HepG2 (cell line): ENCODE measurements at regions not wholly inside any gene's neighbourhood (a gene's known extent, or its start where the extent isn't known, plus 50 kb on each side); places are given as distances from the start of the nearest gene placed in this dataset.

ENCODE experiments used
- ATAC-seq: fragments of 200-7000 bp; cut with Tn5 transposase; 3 replicates; pipeline ENCODE4 v1.9.1; 2020; ENCODE audit warnings: mild to moderate bottlenecking, moderate library complexity
- BruUV-seq: library from RNA; stranded (reverse); fragments of 400-500 nt; replicated peaks from 2 replicates; lab custom pipeline; 2021; lab: Mats Ljungman, UMichigan
- CTCF ChIA-PET: fragments of 300-600 bp; formaldehyde crosslinking; extraction: SDS; loops from one replicate; lab custom pipeline; 2021; ENCODE audit warnings: low total read pairs, inconsistent platforms, low intra/inter-chr PET ratio; lab: Yijun Ruan, JAX
- POLR2A ChIA-PET: fragments of 350-600 bp; sonication (Branson Sonifier 250); formaldehyde crosslinking; loops from one replicate; lab custom pipeline; 2020; ENCODE audit warnings: antibody characterized with exemption, inconsistent platforms; lab: Yijun Ruan, JAX
- DNase-seq: peaks from one replicate; pipeline ENCODE4 v3.0.0-alpha.2; 2015; ENCODE audit warnings: low spot score
- FAIRE-seq: peaks from 3 replicates; lab custom pipeline; 2011; peaks lifted over from hg19 to GRCh38; lab: Jason Lieb, UNC
- H2AFZ ChIP-seq: one replicate; pipeline ENCODE4 v1.6.1; 2011; ENCODE audit warnings: low read length, inconsistent platforms
- H3K27ac ChIP-seq: fragments of 300-600 bp; 3 replicates; pipeline ENCODE4 v1.8.0; 2011; ENCODE audit warnings: mixed run types, mild to moderate bottlenecking, mixed read lengths, low read length, inconsistent platforms; ENCODE audit not compliant: insufficient read depth; ENCODE audit errors: extremely low read length
- H3K27me3 ChIP-seq, 2 experiments: fragments of 200-600 bp in 1 of 2; 2 replicates in 1 of 2; 3 replicates in 1 of 2; pipeline versions ENCODE4 v1.6.0 to v1.8.0; 2011; ENCODE audit warnings: low read length in 2 of 2, mild to moderate bottlenecking in 2 of 2, moderate library complexity in 2 of 2, inconsistent platforms in 1 of 2; ENCODE audit not compliant: insufficient read depth in 2 of 2, control insufficient read depth in 1 of 2
- H3K36me3 ChIP-seq, 2 experiments: fragments of 200-600 bp in 1 of 2; replicated peaks in 1 of 2; 2 replicates in 1 of 2; 3 replicates in 1 of 2; pipeline versions ENCODE4 v1.5.1 to v1.8.0; 2011; ENCODE audit warnings: low read length in 2 of 2, inconsistent platforms in 1 of 2; ENCODE audit not compliant: insufficient read depth in 2 of 2, control insufficient read depth in 1 of 2
- H3K4me1 ChIP-seq: 2 replicates; pipeline ENCODE4 v1.5.1; 2012; ENCODE audit warnings: low read length, inconsistent platforms; ENCODE audit not compliant: insufficient read depth
- H3K4me2 ChIP-seq: 2 replicates; pipeline ENCODE4 v1.6.0; 2011; ENCODE audit warnings: low read depth, low read length, inconsistent platforms
- H3K4me3 ChIP-seq, 3 experiments: fragments of 200-600 bp in 1 of 3; sonication (generic), shearing (Covaris generic) in 1 of 3; replicated peaks in 1 of 3; 2 replicates each; pipeline ENCODE4 v1.5.1; 2011 to 2016; ENCODE audit warnings: low read length in 3 of 3, inconsistent platforms in 2 of 3, low read depth in 2 of 3, mild to moderate bottlenecking in 2 of 3, control low read depth in 1 of 3, mixed read lengths in 1 of 3; ENCODE audit not compliant: insufficient read depth in 1 of 3
- H3K79me2 ChIP-seq: one replicate; pipeline ENCODE4 v1.6.1; 2011; ENCODE audit warnings: low read length, inconsistent platforms; ENCODE audit not compliant: insufficient read depth
- H3K9ac ChIP-seq: 2 replicates; pipeline ENCODE4 v1.6.0; 2011; ENCODE audit warnings: mild to moderate bottlenecking, low read depth, low read length, inconsistent platforms; ENCODE audit not compliant: insufficient read depth
- H3K9me3 ChIP-seq: 2 replicates; pipeline ENCODE4 v1.5.1; 2012; ENCODE audit warnings: mild to moderate bottlenecking, low read length
- H4K20me1 ChIP-seq: 2 replicates; pipeline ENCODE4 v1.6.0; 2011; ENCODE audit warnings: inconsistent platforms, mild to moderate bottlenecking, low read length, moderate library complexity; ENCODE audit not compliant: insufficient read depth
- ELF1 ChIP-seq: sonication (generic); formaldehyde crosslinking; IDR thresholded peaks from 2 replicates; pipeline ENCODE4 v1.4.0; 2020; ENCODE audit warnings: missing genetic modification reagents
- GPBP1L1 ChIP-seq: sonication (generic); formaldehyde crosslinking; IDR thresholded peaks from 2 replicates; pipeline ENCODE4 v1.5.0; 2020; ENCODE audit warnings: mild to moderate bottlenecking, missing genetic modification reagents
- GPN1 ChIP-seq: sonication (generic); formaldehyde crosslinking; IDR thresholded peaks from 2 replicates; pipeline ENCODE4 v1.5.1; 2020; ENCODE audit warnings: missing genetic modification reagents, borderline replicate concordance
- PITX1 ChIP-seq: sonication (generic); formaldehyde crosslinking; IDR thresholded peaks from 2 replicates; pipeline ENCODE4 v1.5.1; 2020; ENCODE audit warnings: mild to moderate bottlenecking, missing genetic modification reagents
- TGIF2 ChIP-seq: IDR thresholded peaks from 2 replicates; pipeline ENCODE4 v1.6.1; 2016; ENCODE audit warnings: control low read depth, missing compliant biosample characterization
- TP53 ChIP-seq: sonication (generic); formaldehyde crosslinking; conservative IDR thresholded peaks from 2 replicates; pipeline ENCODE4 v1.4.0; 2020; ENCODE audit warnings: missing genetic modification reagents
- ZBTB7B ChIP-seq: sonication (generic); formaldehyde crosslinking; IDR thresholded peaks from 2 replicates; pipeline ENCODE4 v1.4.0; 2020; ENCODE audit warnings: missing genetic modification reagents
- ZNF232 ChIP-seq: sonication (generic); formaldehyde crosslinking; IDR thresholded peaks from 2 replicates; pipeline ENCODE4 v1.4.0; 2020; ENCODE audit warnings: missing genetic modification reagents, borderline replicate concordance
- ZNF264 ChIP-seq: sonication (generic); formaldehyde crosslinking; IDR thresholded peaks from 2 replicates; pipeline ENCODE4 v1.4.0; 2020; ENCODE audit warnings: missing genetic modification reagents
- WGBS: methylation state at CpG from one replicate; pipeline ENCODE4 v1.1.6; 2017; ENCODE audit warnings: low lambda C conversion rate; 5-methylcytosine and 5-hydroxymethylcytosine counted together
- in situ Hi-C: cut with HindIII; loops from 2 replicates; pipeline ENCODE4 v1.10.0; 2017; ENCODE audit warnings: low pct_unique_long_range_greater_than_20kb; ENCODE audit not compliant: extremely low pct_ligation_motif_present
- intact Hi-C: fragments of 100-400 bp; cut with micrococcal nuclease; formaldehyde crosslinking; loops from one replicate; pipeline ENCODE4 v1.10.0; 2022; ENCODE audit not compliant: unreplicated experiment
- TF ChIP-seq, protein P1 (sequence below): fragments of 450-650 bp; IDR thresholded peaks from 2 replicates; pipeline ENCODE4 v1.6.1; 2017

GRCh38 chr1:208600456-208601190 lies 356.4 kb upstream of the PLXNA2 start:
- no peaks in the 10 kb centered on the region for H3K36me3 ChIP-seq
- no peak for TF ChIP-seq GPN1 (CRISPR knock-in tag)
- no peaks in the 10 kb centered on the region for H3K79me2 ChIP-seq
- no peak overlapping the region for H3K4me3 ChIP-seq
- DNase-seq (no peak), FAIRE-seq (no peak), ATAC-seq (no peak)
- no peaks in the 10 kb centered on the region for H3K27me3 ChIP-seq
- no peak overlapping the region for H3K27ac ChIP-seq
- no peak overlapping the region for H2AFZ ChIP-seq
- BruUV-seq, result no TSS peak
- ChIA-PET CTCF (no interaction called here), POLR2A (no interaction called here)
- H4K20me1 ChIP-seq, result no peaks in the 10 kb centered on the region
- WGBS, result 2% methylated on average over 6 of the region's 6 CpGs
- no peaks in the 10 kb centered on the region for H3K9me3 ChIP-seq
- intact Hi-C loops, result no loop called here
- in situ Hi-C loops, result no loop called here
- H3K9ac ChIP-seq, result no peak overlapping the region
- no peaks in the 10 kb centered on the region for H3K4me1 ChIP-seq
- H3K4me2 ChIP-seq, result no peak overlapping the region

GRCh38 chr1:208601561-208601960 lies 357.4 kb upstream of the PLXNA2 start:
- POLR2A ChIA-PET, result no interaction called here
- CTCF ChIA-PET, result no interaction called here
- no TSS peak for BruUV-seq

More at GRCh38 chr1:208601561-208601960, 357.4 kb upstream of the PLXNA2 start:
- TF ChIP-seq TGIF2 (no peak), ZNF264 (CRISPR knock-in tag) (no peak), ELF1 (CRISPR knock-in tag) (no peak), TP53 (CRISPR knock-in tag) (no peak), PITX1 (CRISPR knock-in tag) (no peak), ZBTB7B (CRISPR knock-in tag) (no peak), GPBP1L1 (CRISPR knock-in tag) (no peak), ZNF232 (CRISPR knock-in tag) (no peak)
- TF ChIP-seq, protein P1, sequence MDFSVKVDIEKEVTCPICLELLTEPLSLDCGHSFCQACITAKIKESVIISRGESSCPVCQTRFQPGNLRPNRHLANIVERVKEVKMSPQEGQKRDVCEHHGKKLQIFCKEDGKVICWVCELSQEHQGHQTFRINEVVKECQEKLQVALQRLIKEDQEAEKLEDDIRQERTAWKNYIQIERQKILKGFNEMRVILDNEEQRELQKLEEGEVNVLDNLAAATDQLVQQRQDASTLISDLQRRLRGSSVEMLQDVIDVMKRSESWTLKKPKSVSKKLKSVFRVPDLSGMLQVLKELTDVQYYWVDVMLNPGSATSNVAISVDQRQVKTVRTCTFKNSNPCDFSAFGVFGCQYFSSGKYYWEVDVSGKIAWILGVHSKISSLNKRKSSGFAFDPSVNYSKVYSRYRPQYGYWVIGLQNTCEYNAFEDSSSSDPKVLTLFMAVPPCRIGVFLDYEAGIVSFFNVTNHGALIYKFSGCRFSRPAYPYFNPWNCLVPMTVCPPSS, result no peak
- TF ChIP-seq, all 625 proteins: peak for 0
- Histone ChIP-seq H3K36me3 (no peaks in the 10 kb centered on the region), H2AFZ (no peak overlapping the region), H4K20me1 (no peaks in the 10 kb centered on the region), H3K4me2 (no peak overlapping the region), H3K9ac (no peak overlapping the region), H3K4me3 (no peak overlapping the region), H3K4me1 (no peaks in the 10 kb centered on the region), H3K9me3 (no peaks in the 10 kb centered on the region), H3K27me3 (no peaks in the 10 kb centered on the region), H3K79me2 (no peaks in the 10 kb centered on the region), H3K27ac (no peak overlapping the region)
- ATAC-seq (no peak), DNase-seq (no peak), FAIRE-seq (no peak)
- 31% methylated on average over 3 of the region's 3 CpGs for WGBS
- in situ Hi-C loops, result no loop called here
- intact Hi-C loops, result no loop called here
